ENCODE measurements at regions not wholly inside any gene's neighbourhood (a gene's known extent, or its start where the extent isn't known, plus 50 kb on each side); places are given as distances from the start of the nearest gene placed in this dataset.

DNA sequence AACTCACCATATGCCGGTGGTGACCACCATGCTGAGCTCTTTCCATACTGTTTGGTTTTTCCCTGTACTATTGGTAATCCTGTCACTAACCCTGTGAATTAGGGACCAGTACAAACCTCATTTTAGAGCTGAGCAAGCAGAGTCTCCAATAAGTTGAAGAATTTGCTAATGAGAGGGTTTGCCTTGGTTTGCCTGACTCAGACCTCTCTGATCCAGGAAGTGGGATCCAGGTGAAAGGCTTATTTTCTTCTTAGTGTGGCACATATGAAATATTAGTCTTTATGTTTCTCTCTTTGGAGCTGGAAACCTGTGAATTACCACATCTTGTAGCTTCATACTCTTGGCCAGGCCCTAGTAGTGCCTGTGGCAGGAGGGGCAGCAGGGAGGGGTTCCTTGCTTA lies 114.1 kb upstream of the IGFBP3 start:
- no peaks in the 10 kb centered on the region for H3K23me2 ChIP-seq (ENCODE audit: low read depth, low read length)
- H3K27ac ChIP-seq (ENCODE audit: low read depth, low read length): no peak overlapping the region
- no peaks in the 10 kb centered on the region for H3K79me2 ChIP-seq (ENCODE audit: control insufficient read depth in 1 of 2, insufficient read depth in 2 of 2, low read length in 2 of 2)
- no peak overlapping the region for H4K8ac ChIP-seq (ENCODE audit: extremely low read depth, insufficient read depth, low read length)
- CTCF ChIA-PET (ENCODE audit: partially characterized antibody): interaction anchor here (0.6 to 0.8 kb wide), 2 partner anchors 57 to 309 kb away, joined by 3 read pairs; no protein-coding TSS in a partner anchor
- H3K4ac ChIP-seq (replicated peaks; ENCODE audit: insufficient read length, low read depth, low read length): no peak overlapping the region
- no peaks in the 10 kb centered on the region for H3K79me1 ChIP-seq (ENCODE audit: low read depth, low read length)
- no peak overlapping the region for H4K91ac ChIP-seq (replicated peaks; ENCODE audit: insufficient read length, low read length)
- no peaks in the 10 kb centered on the region for H3K27me3 ChIP-seq (replicated peaks in 1 of 4; ENCODE audit: control insufficient read depth in 3 of 4, extremely low read depth in 1 of 4, insufficient read depth in 3 of 4, low read length in 3 of 4)
- no peak overlapping the region for H4K5ac ChIP-seq (ENCODE audit: insufficient read length, low read depth, low read length)
- H3K36me3 ChIP-seq (ENCODE audit: control insufficient read depth in 2 of 4, insufficient read depth in 4 of 4, low read length in 3 of 4): no peaks in the 10 kb centered on the region
- FAIRE-seq (no peak), DNase-seq (ENCODE audit: low read depth in 1 of 2, low spot score in 2 of 2) (no peak)
- no peak overlapping the region for H3K9ac ChIP-seq (replicated peaks in 1 of 4; ENCODE audit: extremely low read depth in 1 of 4, low read depth in 3 of 4, low read length in 3 of 4)
- H3K23ac ChIP-seq (ENCODE audit: insufficient read length): no peak overlapping the region
- no peak overlapping the region for H3K18ac ChIP-seq (ENCODE audit: extremely low read depth, low read length)
- POLR2A ChIA-PET (ENCODE audit: partially characterized antibody): no interaction called here
- H2AFZ ChIP-seq (ENCODE audit: low read length): no peak overlapping the region
- H3K4me1 ChIP-seq (replicated peaks in 1 of 4; ENCODE audit: control insufficient read depth in 3 of 4, insufficient read depth in 4 of 4, low read length in 3 of 4): no peaks in the 10 kb centered on the region
- H2BK20ac ChIP-seq (ENCODE audit: low read length): no peak overlapping the region
- no peak overlapping the region for H2BK5ac ChIP-seq (ENCODE audit: low read depth, low read length)
- no peak overlapping the region for H3K4me2 ChIP-seq (ENCODE audit: insufficient read depth in 1 of 2, low read depth in 2 of 2, low read length in 2 of 2)
- no peak overlapping the region for H3K14ac ChIP-seq (ENCODE audit: insufficient read length)
- H2AK5ac ChIP-seq (ENCODE audit: low read depth, low read length): no peak overlapping the region
- TF ChIP-seq CHD2 (IDR thresholded peaks at IDR 0.05; ENCODE audit: low read length) (no peak), NANOG (IDR thresholded peaks at IDR 0.05; ENCODE audit: insufficient read depth, low read depth, low read length, poor library complexity, severe bottlenecking) (no peak), EZH2 (IDR thresholded peaks at IDR 0.05; ENCODE audit: low read depth, low read length, severe bottlenecking) (no peak), SP2 (IDR thresholded peaks at IDR 0.05; ENCODE audit: low read length) (no peak)
- H3K56ac ChIP-seq (replicated peaks; ENCODE audit: insufficient read length, low read depth, low read length): no peak overlapping the region
- H3K4me3 ChIP-seq (ENCODE audit: extremely low read depth in 1 of 4, insufficient read depth in 2 of 4, low read depth in 3 of 4, low read length in 4 of 4): no peak overlapping the region
- no peaks in the 10 kb centered on the region for H4K20me1 ChIP-seq (replicated peaks in 1 of 2; ENCODE audit: control insufficient read depth in 1 of 2, insufficient read depth in 2 of 2, low read length in 2 of 2)
- WGBS, 2 experiments (ENCODE audit: extremely low coverage in 1 of 2, insufficient coverage in 1 of 2, insufficient read length in 1 of 2, insufficient replicate concordance in 2 of 2, low coverage in 1 of 2, low lambda C conversion rate in 2 of 2, missing lambda C conversion rate in 1 of 2): 94% methylated on average over 1 of the region's 1 CpG; no CpG with 5 or more reads in 1 of the 2 experiments
- no peak overlapping the region for H2BK120ac ChIP-seq (replicated peaks; ENCODE audit: low read depth, low read length)
- no peak overlapping the region for H2BK12ac ChIP-seq (ENCODE audit: low read depth, low read length)
- no peaks in the 10 kb centered on the region for H3K9me3 ChIP-seq (ENCODE audit: insufficient read depth in 2 of 2, low read depth in 1 of 2, low read length in 1 of 2)
- no peak overlapping the region; the same call in 1 of the 2 replicates for H2BK15ac ChIP-seq (ENCODE audit: low read length)

Data from H1 (cell line).